HG03039 (cell line): ENCODE measurements at regions not wholly inside any gene's neighbourhood (a gene's known extent, or its start where the extent isn't known, plus 50 kb on each side); places are given as distances from the start of the nearest gene placed in this dataset.

ENCODE experiments used
- ATAC-seq: cut with Tn5 transposase; IDR thresholded peaks from one replicate; pipeline ENCODE4 v1.9.1; 2021; ENCODE audit warnings: mild to moderate bottlenecking, moderate library complexity; ENCODE audit not compliant: unreplicated experiment

DNA sequence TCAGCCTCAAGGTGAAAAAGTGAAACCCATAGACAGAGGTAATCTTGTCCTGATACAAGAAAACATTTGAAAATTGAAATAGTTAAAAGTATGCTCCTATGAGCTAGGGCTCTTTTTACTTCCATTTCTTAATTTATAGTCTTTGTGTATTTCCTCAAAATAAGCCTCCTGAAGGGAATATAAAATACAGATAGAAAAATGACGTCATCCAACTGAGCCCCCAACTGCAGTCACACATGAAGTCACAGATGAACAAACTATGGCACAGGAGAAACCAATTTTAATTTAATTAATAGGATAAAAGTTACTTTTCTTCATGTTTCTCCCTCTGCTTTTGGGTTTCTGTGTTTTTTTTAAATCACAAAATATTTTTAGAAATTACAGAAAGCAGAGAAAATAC lies 280.3 kb downstream of the HTR7 start:
- no peak for ATAC-seq

DNA sequence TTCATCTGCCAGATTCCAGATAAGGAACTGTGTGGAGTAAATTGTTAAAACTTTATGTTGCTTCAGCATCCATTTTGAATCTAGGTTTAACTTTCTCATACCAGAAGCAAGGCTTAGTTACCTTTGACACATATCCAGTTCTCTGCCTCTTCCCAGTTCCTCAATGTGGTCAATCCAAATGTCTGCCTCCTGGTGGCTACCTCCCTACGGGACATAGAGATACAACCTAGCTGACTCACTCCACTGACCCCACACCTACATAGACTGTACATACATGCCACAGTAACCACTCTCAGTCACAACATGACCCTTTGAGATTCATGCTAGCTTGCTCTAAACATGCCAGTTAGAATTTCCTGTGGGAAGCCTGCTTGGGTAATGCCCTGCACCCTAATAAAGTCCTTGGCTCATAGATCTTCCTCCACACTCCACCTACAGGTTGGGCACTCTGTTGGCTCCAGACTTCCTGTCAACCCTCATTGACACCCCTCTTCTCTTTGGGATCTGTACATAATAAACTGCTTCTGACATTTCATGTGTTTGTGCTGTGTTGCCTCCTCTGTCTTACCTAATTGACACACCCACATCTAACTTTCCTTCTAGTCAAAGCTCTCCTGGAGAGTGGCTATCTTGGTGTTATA lies 278.1 kb downstream of the HTR7 start:
- no peak for ATAC-seq

DNA sequence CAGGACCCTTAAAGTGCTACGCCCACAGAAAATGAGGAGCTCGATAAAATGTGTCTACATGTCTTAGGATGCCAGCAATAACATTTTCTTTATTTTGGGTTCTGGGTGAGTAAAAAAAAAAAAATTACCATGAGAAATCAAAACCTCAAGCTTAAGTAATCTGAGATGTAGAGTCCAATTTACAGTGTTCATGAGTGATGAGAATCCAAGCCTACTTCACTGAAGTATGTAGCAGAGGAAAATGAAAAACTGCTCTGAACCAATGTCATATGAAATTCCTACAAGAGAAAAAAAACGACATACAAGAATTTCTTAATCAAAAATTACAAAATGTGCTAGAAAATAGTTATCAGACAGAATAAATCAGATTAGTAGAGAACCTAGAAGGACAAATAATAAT lies 274.4 kb downstream of the HTR7 start:
- no peak for ATAC-seq

DNA sequence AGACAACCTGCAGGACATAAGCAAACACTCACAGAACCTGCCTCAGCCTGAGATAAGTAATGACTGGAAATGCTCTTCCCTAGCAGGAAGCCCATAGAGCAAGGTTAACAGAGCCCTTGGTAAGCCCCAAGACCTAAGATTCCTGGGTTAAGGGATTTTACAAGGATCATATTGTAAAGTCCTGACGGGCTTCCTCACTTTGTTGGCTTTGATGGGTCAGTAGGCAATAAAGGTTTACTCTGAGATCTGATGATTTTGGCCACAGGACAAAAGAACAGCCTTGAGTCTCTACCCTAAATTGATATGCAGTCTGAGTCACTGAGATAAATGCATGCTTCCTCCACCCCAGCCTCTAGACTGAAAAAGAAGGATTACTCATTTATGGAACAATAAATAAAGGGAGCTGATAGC lies 270.8 kb downstream of the HTR7 start:
- ATAC-seq: no peak

DNA sequence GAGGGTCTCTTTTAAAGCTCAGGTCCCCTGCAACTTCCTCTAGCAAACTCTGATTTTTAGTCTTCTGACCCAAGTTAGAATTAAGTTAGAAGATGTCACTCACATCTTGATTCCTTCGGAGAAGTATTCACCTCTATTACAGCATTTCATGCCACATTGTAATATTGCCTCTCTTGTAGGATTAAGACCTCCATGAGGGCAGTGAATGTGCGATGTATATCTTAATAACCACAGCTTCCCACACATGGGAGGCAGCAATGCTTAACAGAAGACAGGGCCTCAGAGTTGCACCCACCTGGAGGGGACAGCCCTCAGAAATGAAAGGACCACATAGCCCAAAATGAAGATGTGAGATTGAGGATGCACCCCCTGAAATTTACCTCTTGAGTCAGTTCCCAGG lies 270.3 kb downstream of the HTR7 start:
- no peak for ATAC-seq

DNA sequence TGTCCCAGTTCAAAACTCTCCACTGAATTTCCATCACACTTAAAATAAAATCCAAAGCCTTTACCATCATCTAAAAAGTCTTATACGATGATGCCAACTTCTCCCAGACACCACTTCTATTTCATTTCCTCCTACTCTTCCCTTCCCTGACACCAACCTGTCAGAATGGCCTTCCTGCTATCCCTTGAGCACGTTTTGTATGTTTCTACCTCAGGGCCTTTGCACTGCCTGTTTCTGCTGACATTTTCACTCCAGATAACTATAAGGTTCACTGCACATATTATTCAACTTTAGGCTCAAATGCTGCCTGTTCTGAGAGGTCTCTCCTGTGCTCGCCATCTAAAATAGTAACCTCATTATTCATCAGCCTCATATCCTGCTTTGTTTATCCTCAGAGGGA lies 269.6 kb downstream of the HTR7 start:
- no peak for ATAC-seq

DNA sequence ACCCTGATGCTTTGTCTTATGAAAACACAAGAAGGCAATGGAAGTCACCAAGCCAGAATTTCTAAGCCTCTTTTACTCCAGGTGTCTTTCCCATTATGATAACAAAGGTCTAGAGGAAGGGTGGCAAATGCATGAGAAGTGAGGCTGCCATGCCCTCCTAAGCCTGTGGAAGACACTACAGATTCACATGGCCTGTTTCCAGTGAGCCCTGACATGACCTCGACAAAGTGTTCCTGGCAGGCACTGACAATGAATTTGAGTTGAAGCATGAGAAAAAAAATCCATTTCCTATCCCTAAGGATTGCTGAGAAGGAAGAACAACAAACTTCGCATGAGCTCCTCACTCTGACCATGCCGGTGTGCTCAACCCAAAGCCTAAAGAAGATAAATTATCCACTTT lies 268.0 kb downstream of the HTR7 start:
- ATAC-seq: no peak

DNA sequence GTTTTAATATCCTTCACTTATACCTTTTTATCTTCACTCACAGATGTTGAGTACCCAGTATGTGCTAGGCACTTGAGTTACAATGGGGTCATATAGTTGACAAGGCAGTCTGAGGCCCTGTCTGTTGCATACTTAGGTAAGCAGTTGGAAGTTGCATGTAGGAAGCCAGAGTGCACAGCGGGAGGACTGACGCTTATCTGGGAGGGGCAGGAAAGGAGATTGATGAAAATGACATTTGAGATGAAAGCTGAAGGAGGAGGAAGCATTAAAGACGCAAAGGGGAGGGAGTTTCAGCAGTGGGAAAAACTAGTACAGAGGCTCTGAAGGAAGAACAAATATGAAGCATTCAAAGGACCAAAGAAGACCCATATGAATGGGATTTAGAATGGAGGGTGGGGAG lies 266.2 kb downstream of the HTR7 start:
- no peak for ATAC-seq

DNA sequence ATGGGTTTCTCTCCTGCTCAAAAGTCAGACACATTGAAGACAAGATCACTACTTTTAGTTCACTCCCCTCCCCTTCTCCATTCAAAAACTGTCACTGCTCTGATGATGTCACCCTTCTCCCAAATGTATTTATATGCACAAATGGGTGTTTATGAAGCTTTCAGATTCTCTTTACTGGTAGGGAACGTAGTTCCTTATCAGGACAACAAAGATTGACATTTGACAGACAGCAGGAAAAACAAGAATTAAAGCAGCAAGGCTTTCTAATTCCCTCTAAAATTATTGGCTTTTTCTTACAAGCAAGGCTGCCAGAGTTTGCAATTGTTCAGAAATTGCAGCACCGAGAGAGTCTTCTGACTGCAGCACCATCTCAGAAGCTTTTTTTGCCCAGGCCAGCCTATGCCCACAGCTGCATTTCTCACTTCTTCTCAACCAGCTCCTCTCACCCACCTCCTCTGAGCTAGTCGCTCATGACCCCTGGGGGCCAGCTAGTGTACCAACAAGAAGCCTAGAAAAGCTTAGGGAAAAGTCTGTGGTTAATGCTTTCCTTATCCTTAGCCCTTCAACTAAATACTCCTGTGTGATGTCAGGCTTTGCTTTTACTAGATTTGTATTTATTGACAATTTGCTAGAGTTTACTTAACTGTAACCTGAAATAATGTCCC lies 265.1 kb downstream of the HTR7 start:
- no peak for ATAC-seq

DNA sequence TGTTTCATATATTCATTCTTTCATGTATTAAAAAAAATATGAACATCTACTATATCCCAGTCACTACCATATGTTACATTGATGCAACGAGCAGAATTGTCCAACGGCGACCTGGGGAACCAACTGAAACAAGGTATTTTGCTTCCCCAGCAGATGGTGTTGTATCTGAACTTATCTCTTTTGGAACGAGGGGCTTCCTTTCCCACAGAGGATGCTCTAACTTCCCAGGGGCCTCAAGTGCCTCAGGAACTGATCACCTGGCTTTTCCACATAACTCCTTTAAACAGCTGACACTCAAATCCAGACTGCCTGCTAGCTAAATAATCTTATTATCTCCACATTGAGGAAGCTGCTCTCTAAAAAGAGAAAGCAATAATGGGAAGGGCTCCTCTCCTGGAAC lies 259.3 kb downstream of the HTR7 start:
- no peak for ATAC-seq

DNA sequence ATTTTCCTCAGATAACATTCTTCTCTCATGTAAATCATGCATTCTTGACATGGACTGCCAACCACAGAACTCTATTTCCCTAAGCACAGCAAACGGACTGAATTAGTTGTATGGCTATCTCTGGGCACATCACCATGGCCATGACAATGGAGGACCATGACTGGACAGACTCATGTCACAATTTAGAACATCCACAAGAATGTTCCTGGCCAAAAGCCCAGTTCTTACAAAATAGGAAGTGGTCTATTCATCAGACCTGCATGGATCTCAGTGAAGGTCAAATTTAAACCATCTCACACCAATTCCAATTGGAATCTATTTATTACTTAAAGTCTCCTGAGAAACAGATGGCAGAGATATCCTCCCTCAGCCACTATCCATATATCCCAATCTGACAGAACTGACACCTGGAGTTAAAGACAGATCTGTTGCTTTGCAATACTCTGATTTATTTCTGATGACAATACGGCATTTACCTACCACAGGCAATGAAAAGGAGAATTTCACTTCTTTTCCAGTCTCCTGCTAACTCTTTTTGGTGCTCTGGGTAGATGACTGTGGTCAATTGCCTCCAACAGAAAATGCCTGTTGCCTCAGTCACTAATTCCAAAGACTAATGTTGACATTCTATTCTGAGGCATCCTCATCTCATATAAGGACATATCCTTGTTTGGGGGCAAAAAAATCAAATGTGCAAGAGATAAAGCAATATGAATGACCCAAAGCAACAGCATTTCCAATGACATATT lies 254.8 kb downstream of the HTR7 start:
- no peak for ATAC-seq

DNA sequence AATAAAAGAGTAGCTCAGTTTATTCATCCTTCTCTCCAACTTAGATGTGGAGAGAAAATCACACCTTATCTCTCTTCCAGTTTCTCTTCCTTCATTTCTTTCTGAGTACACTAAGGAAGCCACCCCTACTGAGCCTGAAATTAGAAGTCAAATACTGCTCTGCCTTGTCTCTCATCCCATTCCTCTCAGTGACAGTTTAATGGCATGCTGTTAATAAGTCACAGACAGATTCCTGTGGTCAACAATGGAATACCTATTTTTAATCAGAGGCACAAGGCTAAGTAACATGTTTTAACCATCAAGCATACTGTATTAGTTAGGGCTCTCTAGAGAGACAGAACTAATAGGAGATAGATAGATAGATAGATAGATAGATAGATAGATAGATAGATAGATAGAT lies 253.2 kb downstream of the HTR7 start:
- ATAC-seq: no peak

DNA sequence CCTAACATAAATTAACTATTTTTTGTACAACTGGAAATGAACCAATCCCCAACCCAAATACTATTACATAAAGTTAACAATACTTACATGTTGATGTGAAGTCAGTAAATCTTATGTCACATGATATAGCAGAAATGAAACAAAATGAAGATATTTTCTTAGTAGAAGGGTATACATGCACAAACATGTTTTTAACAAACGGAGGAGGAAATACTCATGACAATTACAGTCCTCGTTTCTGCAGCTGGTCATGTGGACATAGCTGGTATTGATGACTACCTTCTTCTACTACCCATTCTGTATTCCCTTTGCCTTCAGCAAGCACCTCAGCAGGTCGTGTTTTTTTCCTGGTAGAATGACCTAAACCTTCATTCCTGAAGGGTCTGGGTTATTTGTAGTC lies 252.3 kb downstream of the HTR7 start:
- ATAC-seq: no peak

DNA sequence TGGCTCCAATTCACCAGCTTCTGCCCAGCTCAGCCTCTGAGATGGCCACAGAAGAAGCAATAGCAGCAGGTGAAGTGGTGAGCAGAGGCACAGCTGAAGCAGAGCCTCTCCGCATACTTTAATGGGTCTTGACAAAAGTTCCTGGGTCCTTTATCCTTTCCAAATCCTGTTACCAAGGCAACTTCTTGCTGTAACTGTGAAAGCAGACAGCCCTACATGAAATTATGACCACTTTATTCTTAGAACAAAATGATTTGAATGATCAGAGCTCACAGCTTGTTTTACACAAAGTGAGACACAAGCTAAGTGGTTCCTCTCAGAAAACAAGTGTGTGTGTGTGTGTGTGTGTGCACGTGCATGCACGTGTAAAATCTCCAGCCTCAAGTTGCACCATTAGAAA lies 245.6 kb downstream of the HTR7 start:
- ATAC-seq: no peak

DNA sequence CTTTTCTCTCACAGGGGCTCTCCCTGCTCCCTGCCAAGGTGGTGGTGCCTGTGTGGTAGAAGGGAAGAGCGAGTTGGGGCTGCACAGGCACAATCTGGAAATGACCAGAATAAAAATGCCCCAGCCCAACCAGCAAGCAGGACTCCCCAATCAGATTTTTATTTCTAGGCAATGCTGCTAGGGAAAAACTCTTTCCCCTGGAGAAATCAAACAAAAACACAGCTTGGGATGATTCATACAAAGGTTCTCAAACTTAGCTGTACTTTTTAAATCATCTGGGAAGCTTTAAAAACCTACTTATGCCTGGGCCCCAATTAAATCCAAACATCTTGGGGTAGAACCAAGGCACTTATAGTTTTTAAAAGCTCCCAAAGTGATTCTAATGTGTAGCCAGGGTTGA lies 243.2 kb downstream of the HTR7 start:
- ATAC-seq: no peak

DNA sequence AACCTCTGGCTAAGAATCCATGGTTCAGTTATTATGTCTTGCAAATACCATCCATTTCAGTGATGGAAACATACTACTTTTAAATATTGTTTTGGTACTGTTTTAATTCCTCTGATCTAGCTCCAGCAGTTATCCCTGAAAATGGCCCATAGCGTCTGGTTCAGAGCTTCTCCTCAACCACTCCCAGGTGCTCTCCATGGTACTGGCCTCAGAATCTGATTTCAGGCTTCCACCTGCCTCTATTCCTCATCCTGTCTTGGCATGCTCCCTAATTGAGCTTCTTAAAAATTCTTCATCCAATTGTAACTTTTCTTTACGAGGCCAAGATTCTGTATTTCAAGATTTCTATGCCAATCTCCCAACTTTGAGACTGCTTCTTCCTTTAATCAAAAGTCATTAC lies 236.3 kb downstream of the HTR7 start:
- ATAC-seq: no peak

DNA sequence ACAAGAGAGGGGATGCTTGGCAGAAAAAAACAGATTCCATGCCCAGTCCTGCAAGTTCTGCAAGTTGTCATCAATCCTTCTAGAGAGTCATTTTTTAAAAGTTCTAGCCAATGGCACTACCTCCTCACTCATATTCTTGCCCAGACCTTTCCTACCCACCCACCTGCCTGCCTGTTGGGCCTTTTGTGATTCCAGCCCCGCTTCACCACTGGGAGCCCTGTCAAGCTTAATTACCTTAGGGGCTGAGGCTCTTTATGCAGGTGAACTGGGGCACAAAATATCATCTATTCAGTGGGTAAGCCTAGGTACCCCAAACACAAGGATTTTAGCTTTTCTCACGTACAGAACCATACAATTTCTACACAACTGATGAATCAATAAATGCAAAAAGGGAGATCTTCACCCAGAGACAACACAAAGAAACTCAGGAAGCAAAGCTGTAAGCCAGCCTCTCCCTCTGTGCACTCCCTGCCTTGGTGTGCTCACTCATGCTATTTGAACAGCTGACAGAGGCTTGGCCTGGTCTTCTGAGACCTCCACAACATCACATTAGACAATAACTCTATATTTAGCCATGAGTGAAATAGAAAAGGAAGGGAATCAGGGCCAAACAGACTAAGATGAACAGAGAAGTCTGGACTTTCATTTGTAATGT lies 222.6 kb downstream of the HTR7 start:
- no peak for ATAC-seq

DNA sequence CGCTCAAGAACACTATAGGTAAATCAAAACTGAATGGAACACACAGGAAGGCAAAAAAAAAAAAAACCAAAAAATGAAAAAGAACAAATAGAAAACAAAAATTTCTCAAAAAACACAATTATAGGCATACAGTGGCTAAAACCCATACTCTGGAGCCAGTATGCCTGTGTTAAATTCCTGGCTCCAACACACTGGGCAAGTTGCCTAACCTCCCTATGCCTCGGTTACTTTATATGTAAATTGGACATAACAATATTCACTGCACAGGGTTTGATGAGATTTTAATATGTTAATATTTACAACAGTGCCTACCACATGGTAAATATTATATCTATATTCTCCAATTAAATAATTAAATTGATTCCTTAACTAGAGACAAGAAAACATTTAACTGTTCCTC lies 217.1 kb downstream of the HTR7 start:
- no peak for ATAC-seq

DNA sequence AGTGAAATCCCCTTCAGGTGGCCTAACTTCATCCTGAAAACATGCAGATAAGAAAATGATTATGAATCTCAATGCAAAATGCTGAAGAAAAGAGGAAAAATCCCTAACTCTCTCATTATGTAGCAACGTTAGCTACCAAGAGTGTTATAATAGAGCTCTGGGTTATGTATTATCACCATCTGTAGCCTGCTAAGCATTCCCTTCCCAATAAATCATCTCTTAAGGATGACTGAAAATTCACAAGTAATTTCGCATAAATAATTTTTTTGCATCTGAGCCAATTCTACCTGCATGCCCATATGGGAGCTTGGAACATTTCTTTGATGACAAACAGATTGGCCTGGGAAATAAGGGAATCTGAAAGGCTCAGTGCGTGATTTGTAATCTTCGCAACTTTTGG lies 216.1 kb downstream of the HTR7 start:
- ATAC-seq: no peak

DNA sequence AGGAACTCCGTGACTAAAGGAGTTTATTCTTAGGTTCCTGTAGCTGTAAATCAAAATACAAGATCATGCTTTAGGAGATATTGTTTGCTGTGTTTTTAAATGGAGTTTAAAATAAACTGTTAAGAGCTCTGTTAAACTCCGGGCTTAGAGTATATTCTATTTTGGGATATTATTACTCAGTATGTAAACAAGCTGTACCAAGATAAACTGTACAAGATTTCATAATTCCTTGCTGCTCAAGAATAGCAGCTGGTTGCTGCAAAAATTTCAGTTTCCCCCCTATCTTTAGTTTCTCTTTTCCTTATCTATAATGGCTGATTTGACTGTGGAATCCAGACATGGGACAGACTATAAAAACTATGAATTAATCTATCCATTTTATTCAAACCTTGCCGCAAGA lies 215.7 kb downstream of the HTR7 start:
- no peak for ATAC-seq

DNA sequence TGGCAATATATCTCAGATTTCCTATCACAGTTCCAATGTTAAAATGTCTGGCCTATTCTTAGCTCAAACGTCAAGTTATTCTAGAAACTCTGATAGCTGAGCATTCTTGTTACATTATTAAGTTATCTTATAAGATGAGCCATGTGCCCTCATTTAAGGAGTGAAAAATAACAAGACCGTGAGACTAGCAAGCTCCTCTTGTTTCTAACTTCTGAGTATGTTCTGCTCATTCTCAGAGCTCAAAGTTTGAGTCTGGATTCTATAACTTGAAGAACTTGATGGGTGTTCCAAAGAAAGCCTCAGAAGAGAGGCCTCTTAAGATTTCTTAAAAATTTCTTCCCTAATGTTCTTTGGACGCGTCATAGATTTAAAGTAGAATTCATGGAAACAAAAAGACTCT lies 215.2 kb downstream of the HTR7 start:
- ATAC-seq: no peak

DNA sequence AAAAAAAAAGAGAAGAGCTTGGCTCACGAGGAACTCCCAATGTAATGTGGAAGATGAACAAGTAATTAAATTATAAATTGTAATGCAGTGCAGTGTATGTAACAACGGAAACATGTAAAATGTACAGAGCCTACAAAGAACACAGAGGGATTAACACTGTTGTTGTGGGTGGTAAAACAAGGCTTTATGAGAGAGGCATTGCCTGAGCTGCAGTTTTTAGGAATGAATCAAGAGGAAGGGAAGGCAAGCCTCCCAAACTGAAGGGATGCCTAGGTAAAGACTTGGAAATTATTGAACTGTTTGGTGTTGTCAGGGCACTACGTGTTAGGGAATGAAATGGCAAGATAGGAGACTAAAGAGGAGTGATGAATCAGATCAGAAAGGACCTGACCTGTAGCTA lies 213.7 kb downstream of the HTR7 start:
- no peak for ATAC-seq
